Ectodermal cell (in vitro differentiated cells): ENCODE measurements at regions not wholly inside any gene's neighbourhood (a gene's known extent, or its start where the extent isn't known, plus 50 kb on each side); places are given as distances from the start of the nearest gene placed in this dataset.

Source experiments
- H3K27ac ChIP-seq: 2 replicates; pipeline ENCODE4 v1.7.0; 2013; ENCODE audit warnings: mild to moderate bottlenecking, low read depth, low read length; ENCODE audit not compliant: insufficient read depth, poor library complexity, severe bottlenecking
- H3K27me3 ChIP-seq: 2 replicates; pipeline ENCODE4 v1.7.0; 2013; ENCODE audit warnings: mild to moderate bottlenecking, low read length; ENCODE audit not compliant: insufficient read depth, control insufficient read depth, poor library complexity, severe bottlenecking
- H3K36me3 ChIP-seq: one replicate; pipeline ENCODE4 v1.7.0; 2013; ENCODE audit warnings: low read length; ENCODE audit not compliant: control insufficient read depth, insufficient read depth
- H3K4me1 ChIP-seq: one replicate; pipeline ENCODE4 v1.7.0; 2013; ENCODE audit warnings: low read length; ENCODE audit not compliant: control insufficient read depth, insufficient read depth
- H3K4me3 ChIP-seq: 2 replicates; pipeline ENCODE4 v1.7.0; 2013; ENCODE audit warnings: low read depth, low read length, control low read depth; ENCODE audit not compliant: insufficient read depth
- H3K9me3 ChIP-seq: 2 replicates; pipeline ENCODE4 v1.7.0; 2013; ENCODE audit warnings: mild to moderate bottlenecking, low read length, moderate library complexity; ENCODE audit not compliant: control insufficient read depth
- WGBS, 2 experiments: methylation state at CpG; one replicate each; pipeline ENCODE4 v1.1.7; 2013; ENCODE audit warnings: missing lambda C conversion rate in 2 of 2; 5-methylcytosine and 5-hydroxymethylcytosine counted together

DNA sequence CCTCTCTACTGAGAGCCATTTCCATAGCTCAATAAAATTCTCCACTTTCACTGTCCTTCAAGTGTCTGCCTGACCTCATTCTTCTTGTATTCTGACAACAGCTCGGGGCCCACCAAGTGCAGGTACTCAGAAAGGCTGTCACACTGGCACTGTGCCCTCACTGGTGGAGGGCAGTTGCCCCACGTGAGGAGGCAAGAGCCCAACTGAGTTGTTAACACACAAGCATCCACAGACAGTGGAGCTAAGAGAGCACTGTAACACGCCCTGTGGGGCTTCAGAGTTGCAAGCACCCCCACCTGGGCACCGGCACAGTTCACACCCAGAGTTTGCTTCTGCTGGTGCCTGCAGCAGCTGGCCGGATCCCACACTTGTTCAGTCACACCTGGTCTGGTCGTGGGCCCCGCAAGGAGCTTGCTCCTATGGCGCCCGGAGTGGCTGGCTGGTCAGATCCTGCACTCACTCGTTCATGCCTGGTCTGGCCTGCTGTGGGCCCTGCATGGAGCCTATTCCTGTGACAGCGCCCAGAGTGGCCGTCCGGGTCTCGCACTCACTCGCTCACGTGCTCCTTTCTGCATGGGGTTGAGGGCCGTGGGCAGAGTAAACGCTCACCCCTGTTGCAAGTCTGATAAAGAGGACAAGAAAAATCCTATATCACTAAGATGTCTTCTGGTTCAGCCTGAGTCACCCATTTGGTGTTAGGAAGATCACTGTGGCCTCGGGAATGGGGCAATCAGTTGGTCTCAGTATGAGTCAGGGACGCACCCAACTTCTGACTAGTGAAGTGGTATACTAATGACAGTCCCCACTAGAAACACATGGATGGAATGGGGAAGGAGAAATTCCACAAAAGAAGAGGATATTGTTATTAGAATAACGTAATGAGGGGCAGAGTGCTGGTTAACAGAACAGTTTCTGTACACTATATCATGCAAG is 87.0 kb upstream of the CCNH start:
- Histone ChIP-seq H3K4me1 (no peaks in the 10 kb centered on the region), H3K36me3 (no peaks in the 10 kb centered on the region), H3K27ac (no peak overlapping the region), H3K4me3 (no peak overlapping the region), H3K27me3 (no peaks in the 10 kb centered on the region), H3K9me3 (no peaks in the 10 kb centered on the region)
- 92 to 93% methylated on average over 21 of the region's 21 CpGs for WGBS, 2 experiments
